Activated CD8-positive, alpha-beta T cell treated with anti-CD3 and anti-CD28 coated beads, Interleukin-2, amount 10 ng/mL, durations not matched to agents 7 days and 5 days (primary cell): ENCODE measurements at regions not wholly inside any gene's neighbourhood (a gene's known extent, or its start where the extent isn't known, plus 50 kb on each side); places are given as distances from the start of the nearest gene placed in this dataset.

Experiments used
- ATAC-seq: fragments of 150-1000 bp; cut with Tn5 transposase; one replicate; pipeline ENCODE4 v1.10.0; 2021; ENCODE audit warnings: moderate library complexity
- CTCF ChIA-PET: fragments of 350-600 bp; sonication (Branson Sonifier 250); formaldehyde crosslinking; loops from one replicate; lab custom pipeline; 2021; ENCODE audit warnings: antibody characterized with exemption; lab: Charles Lee
- POLR2A ChIA-PET: fragments of 350-600 bp; sonication (Branson Sonifier 250); formaldehyde crosslinking; loops from one replicate; lab custom pipeline; 2021; ENCODE audit warnings: antibody characterized with exemption; lab: Charles Lee
- DNase-seq: peaks from one replicate; pipeline ENCODE4 v3.0.0-alpha.2; 2020
- H3K27ac Mint-ChIP-seq: one replicate; pipeline ENCODE4 v1.8.0; 2021; ENCODE audit warnings: mild to moderate bottlenecking, mixed read lengths
- H3K27me3 Mint-ChIP-seq: one replicate; pipeline ENCODE4 v1.8.0; 2021; ENCODE audit warnings: low read depth, mixed read lengths
- H3K36me3 Mint-ChIP-seq: one replicate; pipeline ENCODE4 v1.8.0; 2021; ENCODE audit warnings: low read depth, mixed read lengths
- H3K4me1 Mint-ChIP-seq: one replicate; pipeline ENCODE4 v1.8.0; 2021; ENCODE audit warnings: low read depth, mixed read lengths
- H3K4me3 Mint-ChIP-seq: one replicate; pipeline ENCODE4 v1.8.0; 2021; ENCODE audit warnings: mild to moderate bottlenecking, mixed read lengths
- H3K9me3 Mint-ChIP-seq: one replicate; pipeline ENCODE4 v1.8.0; 2022; ENCODE audit warnings: mixed read lengths; ENCODE audit not compliant: insufficient read depth

DNA sequence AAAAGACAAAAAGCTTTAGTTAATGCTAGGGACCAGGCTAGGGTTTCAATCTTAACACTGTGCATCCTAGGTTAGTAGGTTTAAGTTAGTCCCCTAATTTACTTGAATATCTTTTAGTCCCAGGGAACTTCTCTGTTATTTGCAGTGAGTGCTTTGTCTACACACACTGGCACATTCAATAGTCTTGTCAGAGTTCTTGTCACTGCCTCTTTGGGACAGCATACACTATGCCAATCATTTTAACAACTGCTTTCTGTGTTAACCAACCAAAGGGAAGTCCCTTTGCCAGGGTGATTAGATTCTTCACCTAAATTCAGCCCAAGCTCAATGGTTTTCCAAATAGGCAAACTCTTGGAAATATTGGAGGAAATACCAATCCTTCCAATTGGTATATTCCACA lies 221.8 kb upstream of the IGFBP7 start:
- POLR2A ChIA-PET: no interaction called here
- ATAC-seq: no peak

DNA sequence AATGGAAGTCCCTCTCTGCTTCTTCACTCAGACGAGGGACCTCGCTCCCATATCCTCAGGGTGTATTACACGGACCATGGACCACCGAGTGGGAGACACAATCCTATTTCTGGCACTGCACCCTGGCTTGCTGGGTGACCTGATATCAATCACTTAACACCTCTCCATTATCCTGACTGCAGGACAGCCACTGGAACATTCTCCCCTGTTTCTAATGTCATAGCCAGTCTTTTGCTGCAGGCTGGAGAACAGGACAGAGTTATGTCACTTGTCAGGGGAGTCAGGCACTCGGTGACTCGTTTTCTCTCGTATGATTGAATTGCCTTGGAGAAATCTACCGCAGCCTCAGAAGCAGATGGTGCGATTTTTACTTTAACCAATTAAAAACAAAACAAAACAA lies 219.1 kb upstream of the IGFBP7 start:
- CTCF ChIA-PET: no interaction called here
- Mint-ChIP-seq H3K36me3 (no peaks in the 10 kb centered on the region), H3K9me3 (no peaks in the 10 kb centered on the region), H3K4me3 (no peak overlapping the region), H3K27ac (no peak overlapping the region), H3K27me3 (no peaks in the 10 kb centered on the region), H3K4me1 (no peaks in the 10 kb centered on the region)
- ATAC-seq (no peak), DNase-seq (no peak)
- POLR2A ChIA-PET: no interaction called here

More for the DNA sequence above, 221.8 kb upstream of the IGFBP7 start:
- CTCF ChIA-PET: no interaction called here
- Mint-ChIP-seq H3K9me3 (no peaks in the 10 kb centered on the region), H3K27ac (no peak overlapping the region), H3K4me3 (no peak overlapping the region), H3K27me3 (no peaks in the 10 kb centered on the region), H3K4me1 (no peaks in the 10 kb centered on the region), H3K36me3 (no peaks in the 10 kb centered on the region)
- no peak for DNase-seq

DNA sequence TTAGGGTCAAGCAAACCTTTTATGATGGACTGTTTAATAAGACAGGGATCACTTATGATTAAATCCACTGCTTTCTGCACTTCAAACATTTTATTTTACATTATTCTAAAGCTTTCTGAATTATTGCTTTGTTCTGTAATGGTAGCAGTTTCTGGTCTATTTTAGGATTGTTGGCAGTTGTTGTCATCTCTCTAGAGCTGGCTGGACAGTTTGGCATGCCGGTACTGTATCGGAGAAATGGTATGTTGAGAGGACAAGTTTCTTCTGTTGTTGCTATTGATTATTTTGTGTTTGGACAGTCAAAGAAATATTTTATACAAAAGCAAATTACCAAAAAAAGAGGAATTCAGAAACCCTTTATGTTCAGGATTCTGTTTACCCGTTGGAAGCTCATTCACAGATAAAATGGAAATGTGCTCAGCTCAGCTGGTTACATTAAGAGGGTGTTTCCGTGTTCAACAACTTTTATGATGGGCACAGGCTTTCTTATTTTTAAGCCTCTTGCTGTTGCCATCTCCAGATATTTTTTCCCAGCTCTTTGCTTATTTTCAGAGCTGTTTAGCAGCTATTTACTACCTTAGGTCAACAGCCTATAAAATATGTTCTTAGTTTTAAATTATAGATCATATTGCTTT lies 214.6 kb upstream of the IGFBP7 start:
- Mint-ChIP-seq H3K4me1 (no peaks in the 10 kb centered on the region), H3K27me3 (no peaks in the 10 kb centered on the region), H3K4me3 (no peak overlapping the region), H3K9me3 (no peaks in the 10 kb centered on the region), H3K27ac (no peak overlapping the region), H3K36me3 (no peaks in the 10 kb centered on the region)
- no peak for DNase-seq
- CTCF ChIA-PET: no interaction called here
- ATAC-seq: no peak
- POLR2A ChIA-PET: no interaction called here

DNA sequence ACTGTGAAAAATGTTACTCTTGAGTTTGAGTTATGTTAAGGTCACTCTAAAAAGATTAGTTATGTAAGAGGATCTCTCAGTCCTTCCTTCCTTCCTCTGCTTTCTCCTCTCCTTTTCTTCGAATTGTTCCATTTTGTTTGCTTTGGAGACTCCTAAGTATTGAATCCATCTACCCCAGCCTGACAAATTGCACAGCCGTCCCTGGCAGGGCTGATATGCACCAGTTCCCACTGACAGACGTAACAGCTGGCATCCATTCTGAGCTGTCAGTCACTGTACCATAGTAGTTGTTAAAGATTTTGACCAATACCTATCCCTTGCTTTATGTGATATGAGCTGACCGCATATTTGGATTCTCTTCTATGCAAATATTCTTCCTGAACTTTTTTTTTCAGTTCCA lies 210.7 kb upstream of the IGFBP7 start:
- POLR2A ChIA-PET: no interaction called here
- H3K36me3 Mint-ChIP-seq: no peaks in the 10 kb centered on the region

DNA sequence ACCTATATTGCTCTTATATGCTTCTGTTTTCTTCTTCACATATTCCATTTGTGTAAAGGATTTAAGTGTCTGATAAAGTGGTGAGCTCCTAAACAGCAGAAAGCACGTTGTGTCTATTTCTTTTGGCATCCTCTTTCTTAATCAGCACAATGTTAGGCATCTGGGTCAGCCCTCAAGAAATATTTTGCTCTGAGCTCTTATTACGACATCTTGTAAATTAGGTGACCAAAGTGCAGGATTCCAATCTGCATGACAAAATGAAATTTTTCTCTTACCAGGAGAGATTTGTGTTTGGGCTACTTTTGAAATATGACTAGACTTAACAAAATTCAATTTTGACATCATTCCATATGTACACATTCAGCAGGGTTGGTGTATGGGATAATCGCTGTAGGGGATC lies 210.0 kb upstream of the IGFBP7 start:
- Mint-ChIP-seq H3K27me3 (no peaks in the 10 kb centered on the region), H3K27ac (no peak overlapping the region), H3K4me3 (no peak overlapping the region), H3K9me3 (no peaks in the 10 kb centered on the region), H3K36me3 (no peaks in the 10 kb centered on the region), H3K4me1 (no peaks in the 10 kb centered on the region)
- ChIA-PET POLR2A (no interaction called here), CTCF (no interaction called here)
- DNase-seq: no peak
- no peak for ATAC-seq

More for the DNA sequence above, 210.7 kb upstream of the IGFBP7 start:
- DNase-seq (no peak), ATAC-seq (no peak)
- Mint-ChIP-seq H3K9me3 (no peaks in the 10 kb centered on the region), H3K27me3 (no peaks in the 10 kb centered on the region), H3K4me3 (no peak overlapping the region), H3K27ac (no peak overlapping the region), H3K4me1 (no peaks in the 10 kb centered on the region)
- CTCF ChIA-PET: no interaction called here

DNA sequence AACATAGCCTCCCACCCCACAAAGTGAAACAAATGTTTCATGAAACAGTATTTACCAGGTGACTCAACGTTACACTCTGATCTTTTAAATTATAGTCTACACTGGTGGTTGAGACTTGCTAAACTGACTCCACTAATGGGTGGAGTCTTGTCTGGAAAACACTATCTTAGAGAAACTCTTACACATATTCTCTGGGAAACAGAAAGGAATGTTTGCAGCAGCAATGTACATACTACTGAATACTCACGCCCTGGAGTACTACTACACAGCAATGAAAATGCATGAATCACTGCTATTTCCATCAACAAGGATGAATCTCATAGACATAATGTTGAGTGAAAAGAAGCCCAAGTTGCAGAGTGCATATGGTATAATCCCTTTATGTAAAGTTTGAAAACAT lies 208.5 kb upstream of the IGFBP7 start:
- no peaks in the 10 kb centered on the region for H3K36me3 Mint-ChIP-seq
- no peaks in the 10 kb centered on the region for H3K9me3 Mint-ChIP-seq
- no peaks in the 10 kb centered on the region for H3K27me3 Mint-ChIP-seq
- ATAC-seq (no peak), DNase-seq (no peak)
- H3K4me3 Mint-ChIP-seq: no peak overlapping the region
- POLR2A ChIA-PET: no interaction called here
- no peaks in the 10 kb centered on the region for H3K4me1 Mint-ChIP-seq
- no peak overlapping the region for H3K27ac Mint-ChIP-seq
- CTCF ChIA-PET: no interaction called here

DNA sequence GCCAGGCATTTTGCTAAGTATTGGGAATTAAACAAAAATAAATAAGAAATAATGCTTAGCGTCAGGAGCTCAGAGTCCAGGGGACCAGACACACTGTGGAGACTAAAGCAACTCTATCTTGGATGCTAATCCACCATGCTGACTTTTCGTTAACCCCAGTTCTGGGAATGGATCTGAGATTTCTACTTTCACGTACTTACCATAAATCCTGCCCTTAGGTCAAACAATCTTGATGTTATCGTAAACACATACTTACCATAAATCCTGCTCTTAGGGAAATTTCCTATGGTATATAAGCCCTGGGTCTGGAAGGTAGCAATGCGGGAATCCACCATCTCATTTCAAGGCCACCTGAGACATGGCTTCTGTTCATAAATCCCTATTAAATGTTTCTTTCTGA lies 204.5 kb upstream of the IGFBP7 start:
- no peak overlapping the region for H3K4me3 Mint-ChIP-seq
- no peak overlapping the region for H3K27ac Mint-ChIP-seq
- H3K9me3 Mint-ChIP-seq: no peaks in the 10 kb centered on the region
- no peaks in the 10 kb centered on the region for H3K27me3 Mint-ChIP-seq
- DNase-seq (no peak), ATAC-seq (no peak)
- no peaks in the 10 kb centered on the region for H3K4me1 Mint-ChIP-seq
- POLR2A ChIA-PET: no interaction called here
- CTCF ChIA-PET: no interaction called here
- no peaks in the 10 kb centered on the region for H3K36me3 Mint-ChIP-seq

DNA sequence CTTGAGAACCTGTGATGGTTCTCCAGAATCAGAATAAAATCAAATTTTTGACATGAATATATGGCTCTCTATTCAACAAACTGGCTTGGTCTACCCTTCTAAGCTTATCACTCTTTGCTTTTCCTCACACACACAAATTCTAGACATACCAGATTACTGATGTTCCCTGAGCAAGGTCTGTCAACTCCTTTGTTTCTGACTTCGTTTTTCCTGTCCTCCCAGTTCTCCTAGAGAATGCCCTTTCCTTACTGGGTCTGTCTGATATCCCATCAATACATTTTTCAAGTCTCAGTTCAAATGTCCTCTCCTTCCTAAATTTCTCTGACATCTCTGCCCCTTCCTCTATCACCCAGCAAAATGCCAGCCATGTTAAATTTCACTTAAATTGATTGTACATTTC lies 202.1 kb upstream of the IGFBP7 start:
- Mint-ChIP-seq H3K9me3 (no peaks in the 10 kb centered on the region), H3K27me3 (no peaks in the 10 kb centered on the region), H3K36me3 (no peaks in the 10 kb centered on the region), H3K4me3 (no peak overlapping the region), H3K27ac (no peak overlapping the region), H3K4me1 (no peaks in the 10 kb centered on the region)
- no peak for DNase-seq
- CTCF ChIA-PET: no interaction called here
- POLR2A ChIA-PET: no interaction called here
- ATAC-seq: no peak

DNA sequence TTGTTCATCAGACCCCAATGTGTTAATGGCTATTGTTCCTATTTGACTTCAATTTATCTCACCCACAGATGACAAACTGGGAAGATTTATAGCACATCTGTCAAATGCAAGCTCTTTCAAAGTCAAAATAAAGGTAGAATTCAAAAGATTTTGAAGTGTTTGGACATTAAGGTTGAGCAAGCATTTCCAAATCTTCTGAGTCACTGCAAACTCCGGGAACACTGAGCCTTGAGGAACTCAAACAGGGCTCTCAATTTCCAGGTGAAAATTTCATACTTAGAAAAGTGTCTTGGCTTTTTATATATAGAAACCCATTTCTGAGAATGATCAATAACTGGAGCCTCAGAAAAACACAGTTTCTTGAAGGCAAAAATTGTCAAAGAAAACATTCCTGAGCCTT lies 199.5 kb upstream of the IGFBP7 start:
- CTCF ChIA-PET: no interaction called here
- DNase-seq: no peak
- Mint-ChIP-seq H3K27me3 (no peaks in the 10 kb centered on the region), H3K4me3 (no peak overlapping the region), H3K4me1 (no peaks in the 10 kb centered on the region), H3K9me3 (no peaks in the 10 kb centered on the region), H3K36me3 (no peaks in the 10 kb centered on the region), H3K27ac (no peak overlapping the region)
- POLR2A ChIA-PET: no interaction called here
- no peak for ATAC-seq

DNA sequence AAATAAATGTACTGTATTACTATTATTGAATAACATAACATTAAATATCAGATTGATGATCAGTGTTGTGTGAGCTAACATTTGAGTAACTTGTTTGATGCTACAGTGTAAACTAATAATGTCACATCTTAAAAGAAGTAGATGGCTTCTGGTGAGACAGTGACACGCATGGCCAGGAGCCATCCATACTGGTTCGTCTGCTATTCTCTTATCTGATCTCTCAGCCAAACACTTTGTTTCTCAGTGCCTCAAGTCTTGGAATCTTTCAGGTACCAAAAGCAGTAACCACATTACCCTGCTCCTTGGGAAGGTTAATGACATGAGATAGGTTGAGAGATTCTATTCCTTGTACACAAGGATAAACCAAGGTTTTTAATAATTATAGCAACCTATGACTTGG lies 198.1 kb upstream of the IGFBP7 start:
- H3K4me1 Mint-ChIP-seq: no peaks in the 10 kb centered on the region
- no peaks in the 10 kb centered on the region for H3K36me3 Mint-ChIP-seq
- no peaks in the 10 kb centered on the region for H3K27me3 Mint-ChIP-seq
- DNase-seq (no peak), ATAC-seq (no peak)
- POLR2A ChIA-PET: no interaction called here
- H3K9me3 Mint-ChIP-seq: no peaks in the 10 kb centered on the region
- H3K27ac Mint-ChIP-seq: no peak overlapping the region
- CTCF ChIA-PET: no interaction called here
- no peak overlapping the region for H3K4me3 Mint-ChIP-seq

DNA sequence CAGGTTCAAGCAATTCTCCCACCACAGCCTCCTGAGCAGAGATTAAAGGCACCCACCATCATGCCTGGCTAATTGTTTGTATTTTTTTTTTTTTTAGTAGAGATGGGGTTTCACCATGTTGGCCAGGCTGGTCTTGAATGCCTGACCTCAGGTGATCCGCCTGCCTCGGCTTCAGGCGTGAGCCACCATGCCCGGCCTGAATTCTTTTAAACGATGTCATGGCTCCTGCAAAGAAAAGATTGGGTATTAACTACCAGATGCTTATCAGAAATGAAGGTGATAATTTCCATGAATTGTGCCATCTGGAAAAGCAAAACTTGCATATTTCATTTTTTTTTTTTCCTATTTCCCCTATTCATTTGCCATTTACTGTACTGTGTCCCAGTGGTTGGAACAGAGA lies 195.7 kb upstream of the IGFBP7 start:
- no peak overlapping the region for H3K4me3 Mint-ChIP-seq
- no peaks in the 10 kb centered on the region for H3K4me1 Mint-ChIP-seq
- DNase-seq (no peak), ATAC-seq (no peak)
- H3K27me3 Mint-ChIP-seq: no peaks in the 10 kb centered on the region
- no peaks in the 10 kb centered on the region for H3K36me3 Mint-ChIP-seq
- H3K9me3 Mint-ChIP-seq: no peaks in the 10 kb centered on the region
- CTCF ChIA-PET: interaction anchor here (1.2 kb wide), 1 partner anchor 142 kb away, joined by 3 read pairs; no protein-coding TSS in a partner anchor
- H3K27ac Mint-ChIP-seq: no peak overlapping the region
- POLR2A ChIA-PET: no interaction called here

DNA sequence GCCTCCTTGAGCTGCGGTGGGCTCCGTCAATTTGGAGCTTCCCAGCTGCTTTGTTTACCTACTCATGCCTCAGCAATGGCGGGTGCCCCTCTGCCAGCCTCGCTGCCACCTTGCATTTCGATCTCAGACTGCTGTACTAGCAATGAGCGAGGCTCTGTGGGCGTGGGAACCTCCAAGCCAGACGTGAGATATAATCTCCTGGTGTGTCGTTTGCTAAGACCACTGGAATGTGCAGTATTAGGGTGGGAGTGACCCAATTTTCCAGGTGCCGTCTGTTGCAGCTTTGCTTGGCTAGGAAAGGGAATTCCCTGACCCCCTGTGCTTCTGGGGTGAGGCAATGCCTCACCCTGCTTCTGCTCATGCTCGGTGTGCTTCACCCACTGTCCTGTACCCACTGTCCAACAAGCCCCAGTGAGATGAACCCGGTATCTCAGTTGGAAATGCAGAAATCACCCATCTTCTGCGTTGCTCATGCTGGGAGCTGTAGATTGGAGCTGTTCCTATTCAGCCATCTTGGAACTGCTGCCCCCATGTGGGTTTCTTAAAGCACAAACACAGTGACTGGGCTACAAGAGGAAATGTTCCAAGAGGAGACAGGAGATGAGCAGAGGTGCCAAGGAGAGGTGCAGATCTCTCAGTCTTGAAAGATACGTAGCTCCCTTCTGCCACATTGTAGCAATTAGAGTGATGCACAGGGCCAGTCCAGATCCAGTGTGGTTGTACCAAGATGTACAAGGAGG lies 193.0 kb upstream of the IGFBP7 start:
- ChIA-PET POLR2A (no interaction called here), CTCF (interaction anchor here (2.3 kb wide), 1 partner anchor 9 kb away, joined by 5 read pairs; no protein-coding TSS in a partner anchor)
- DNase-seq (no peak), ATAC-seq (no peak)
- Mint-ChIP-seq H3K4me3 (no peak overlapping the region), H3K4me1 (no peaks in the 10 kb centered on the region), H3K27ac (no peak overlapping the region), H3K36me3 (no peaks in the 10 kb centered on the region), H3K27me3 (no peaks in the 10 kb centered on the region), H3K9me3 (no peaks in the 10 kb centered on the region)
